ENCODE measurements at regions not wholly inside any gene's neighbourhood (a gene's known extent, or its start where the extent isn't known, plus 50 kb on each side); places are given as distances from the start of the nearest gene placed in this dataset.

DNA sequence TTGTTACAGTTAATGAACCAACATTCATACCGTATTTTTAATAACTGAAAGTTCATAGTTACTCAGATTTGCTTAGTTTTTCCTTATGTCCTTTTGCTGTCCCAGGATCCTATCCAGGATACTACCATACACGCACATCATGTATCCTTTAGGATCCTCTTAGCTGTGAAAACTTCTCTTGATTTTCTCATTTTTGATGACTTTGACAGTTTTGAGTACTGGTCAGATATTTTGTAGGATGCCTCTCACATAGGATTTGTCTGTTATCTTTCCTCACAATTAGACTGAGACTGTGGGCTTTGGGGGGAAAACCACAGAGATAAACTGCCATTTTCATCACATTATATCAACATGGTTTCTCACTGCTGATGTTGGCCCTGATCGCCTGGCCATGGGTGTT lies 491.3 kb upstream of the TRPC7 start:
- TF ChIP-seq, protein P1, sequence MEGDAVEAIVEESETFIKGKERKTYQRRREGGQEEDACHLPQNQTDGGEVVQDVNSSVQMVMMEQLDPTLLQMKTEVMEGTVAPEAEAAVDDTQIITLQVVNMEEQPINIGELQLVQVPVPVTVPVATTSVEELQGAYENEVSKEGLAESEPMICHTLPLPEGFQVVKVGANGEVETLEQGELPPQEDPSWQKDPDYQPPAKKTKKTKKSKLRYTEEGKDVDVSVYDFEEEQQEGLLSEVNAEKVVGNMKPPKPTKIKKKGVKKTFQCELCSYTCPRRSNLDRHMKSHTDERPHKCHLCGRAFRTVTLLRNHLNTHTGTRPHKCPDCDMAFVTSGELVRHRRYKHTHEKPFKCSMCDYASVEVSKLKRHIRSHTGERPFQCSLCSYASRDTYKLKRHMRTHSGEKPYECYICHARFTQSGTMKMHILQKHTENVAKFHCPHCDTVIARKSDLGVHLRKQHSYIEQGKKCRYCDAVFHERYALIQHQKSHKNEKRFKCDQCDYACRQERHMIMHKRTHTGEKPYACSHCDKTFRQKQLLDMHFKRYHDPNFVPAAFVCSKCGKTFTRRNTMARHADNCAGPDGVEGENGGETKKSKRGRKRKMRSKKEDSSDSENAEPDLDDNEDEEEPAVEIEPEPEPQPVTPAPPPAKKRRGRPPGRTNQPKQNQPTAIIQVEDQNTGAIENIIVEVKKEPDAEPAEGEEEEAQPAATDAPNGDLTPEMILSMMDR (IDR thresholded peaks at IDR 0.05 in 4 of 5, conservative IDR thresholded peaks at IDR 0.05 in 1 of 5), result no peak
- TF ChIP-seq POLR2A (IDR thresholded peaks at IDR 0.05), result no peak
